H9 (cell line): ENCODE measurements at regions not wholly inside any gene's neighbourhood (a gene's known extent, or its start where the extent isn't known, plus 50 kb on each side); places are given as distances from the start of the nearest gene placed in this dataset.

Experiments used
- DNase-seq: peaks from one replicate; pipeline ENCODE4 v3.0.0-alpha.2; 2017
- H2AFZ ChIP-seq: one replicate; pipeline ENCODE4 v1.6.1; 2013; ENCODE audit warnings: mild to moderate bottlenecking, low read length, control low read depth, moderate library complexity
- H2AK5ac ChIP-seq: 2 replicates; pipeline ENCODE4 v1.6.1; 2013; ENCODE audit warnings: low read length, control low read depth, mixed read lengths; ENCODE audit not compliant: insufficient read length
- H2BK120ac ChIP-seq: one replicate; pipeline ENCODE4 v1.6.1; 2013; ENCODE audit warnings: low read depth, mild to moderate bottlenecking, low read length, control low read depth, inconsistent platforms; ENCODE audit not compliant: poor library complexity, severe bottlenecking
- H2BK12ac ChIP-seq: 2 replicates; pipeline ENCODE4 v1.6.1; 2013; ENCODE audit warnings: low read length, control low read depth, mixed read lengths, low read depth; ENCODE audit not compliant: insufficient read length
- H2BK15ac ChIP-seq: 2 replicates; pipeline ENCODE4 v1.6.1; 2013; ENCODE audit warnings: low read depth, low read length, control low read depth
- H2BK20ac ChIP-seq: one replicate; pipeline ENCODE4 v1.6.1; 2013; ENCODE audit warnings: low read depth, mild to moderate bottlenecking, low read length, control low read depth, inconsistent platforms; ENCODE audit not compliant: poor library complexity, severe bottlenecking
- H2BK5ac ChIP-seq: 2 replicates; pipeline ENCODE4 v1.6.1; 2013; ENCODE audit warnings: low read length, control low read depth, mixed read lengths; ENCODE audit not compliant: insufficient read length
- H3K14ac ChIP-seq: 2 replicates; pipeline ENCODE4 v1.6.1; 2013; ENCODE audit warnings: low read length, control low read depth; ENCODE audit not compliant: insufficient read depth
- H3K18ac ChIP-seq: 2 replicates; pipeline ENCODE4 v1.6.1; 2013; ENCODE audit warnings: low read depth, mild to moderate bottlenecking, mixed read lengths, low read length, control low read depth; ENCODE audit not compliant: insufficient read length
- H3K23ac ChIP-seq: 2 replicates; pipeline ENCODE4 v1.6.1; 2013; ENCODE audit warnings: low read length, control low read depth, mixed read lengths, low read depth; ENCODE audit not compliant: insufficient read length
- H3K23me2 ChIP-seq: 2 replicates; pipeline ENCODE4 v1.6.1; 2013; ENCODE audit warnings: low read depth, mild to moderate bottlenecking, mixed read lengths, low read length, control low read depth; ENCODE audit not compliant: insufficient read length, poor library complexity, severe bottlenecking
- H3K27ac ChIP-seq: 2 replicates; pipeline ENCODE4 v1.5.1; 2013; ENCODE audit warnings: low read length, control low read depth, mixed read lengths, low read depth; ENCODE audit not compliant: insufficient read length
- H3K27me3 ChIP-seq: 2 replicates; pipeline ENCODE4 v1.6.1; 2013; ENCODE audit warnings: low read length, control low read depth, inconsistent platforms; ENCODE audit not compliant: insufficient read depth
- H3K4ac ChIP-seq: 2 replicates; pipeline ENCODE4 v1.6.1; 2013; ENCODE audit warnings: low read depth, mild to moderate bottlenecking, control low read depth, inconsistent platforms, low read length, moderate library complexity
- H3K4me1 ChIP-seq: 2 replicates; pipeline ENCODE4 v1.6.1; 2013; ENCODE audit warnings: low read length, control low read depth, inconsistent platforms; ENCODE audit not compliant: insufficient read depth
- H3K4me2 ChIP-seq: 2 replicates; pipeline ENCODE4 v1.6.1; 2013; ENCODE audit warnings: low read length, control low read depth, mixed read lengths; ENCODE audit not compliant: insufficient read length, insufficient read depth
- H3K56ac ChIP-seq: 2 replicates; pipeline ENCODE4 v1.6.1; 2013; ENCODE audit warnings: low read depth, mild to moderate bottlenecking, mixed read lengths, low read length, control low read depth; ENCODE audit not compliant: insufficient read length
- H3K79me1 ChIP-seq: 2 replicates; pipeline ENCODE4 v1.6.1; 2013; ENCODE audit warnings: low read depth, mild to moderate bottlenecking, moderate library complexity, low read length, control low read depth, inconsistent platforms; ENCODE audit not compliant: insufficient read depth, poor library complexity, severe bottlenecking
- H3K79me2 ChIP-seq: 2 replicates; pipeline ENCODE4 v1.6.1; 2013; ENCODE audit warnings: low read length, control low read depth, inconsistent platforms; ENCODE audit not compliant: insufficient read depth
- H3K9ac ChIP-seq: 2 replicates; pipeline ENCODE4 v1.6.1; 2013; ENCODE audit warnings: low read length, control low read depth, mixed read lengths; ENCODE audit not compliant: insufficient read length; ENCODE audit errors: extremely low read depth
- H3K9me3 ChIP-seq: one replicate; pipeline ENCODE4 v1.6.1; 2013; ENCODE audit warnings: low read depth, low read length, inconsistent platforms; ENCODE audit not compliant: control insufficient read depth
- H3T11ph ChIP-seq: one replicate; pipeline ENCODE4 v1.6.1; 2013; ENCODE audit warnings: mild to moderate bottlenecking, low read length, control low read depth, inconsistent platforms
- H4K20me1 ChIP-seq: one replicate; pipeline ENCODE4 v1.6.1; 2013; ENCODE audit not compliant: control insufficient read depth, insufficient read length, insufficient read depth
- H4K5ac ChIP-seq: 2 replicates; pipeline ENCODE4 v1.6.1; 2013; ENCODE audit warnings: low read depth, mild to moderate bottlenecking, mixed read lengths, low read length, control low read depth; ENCODE audit not compliant: insufficient read length
- H4K8ac ChIP-seq: replicated peaks from 2 replicates; pipeline ENCODE4 v1.6.1; 2013; ENCODE audit warnings: low read length, control low read depth, mixed read lengths, low read depth; ENCODE audit not compliant: insufficient read length
- H4K91ac ChIP-seq: 2 replicates; pipeline ENCODE4 v1.6.1; 2013; ENCODE audit warnings: low read depth, mild to moderate bottlenecking, moderate library complexity, mixed read lengths, low read length, control low read depth; ENCODE audit not compliant: insufficient read length
- H3K27ac Mint-ChIP-seq, 3 experiments: 2 replicates in 2 of 3; 3 replicates in 1 of 3; pipeline ENCODE4 v1.8.0; 2020 to 2021; ENCODE audit warnings: mixed read lengths in 3 of 3, mild to moderate bottlenecking in 1 of 3, moderate library complexity in 1 of 3
- H3K27me3 Mint-ChIP-seq: 2 replicates; pipeline ENCODE4 v1.8.0; 2021; ENCODE audit warnings: low read depth, mild to moderate bottlenecking, moderate library complexity, mixed read lengths
- H3K36me3 Mint-ChIP-seq, 3 experiments: 2 replicates in 2 of 3; 3 replicates in 1 of 3; pipeline ENCODE4 v1.8.0; 2020 to 2021; ENCODE audit warnings: low read depth in 3 of 3, mixed read lengths in 3 of 3; ENCODE audit not compliant: insufficient read depth in 1 of 3
- H3K4me1 Mint-ChIP-seq, 2 experiments: 2 replicates each; pipeline ENCODE4 v1.8.0; 2020; ENCODE audit warnings: mixed read lengths in 2 of 2
- H3K4me3 Mint-ChIP-seq, 2 experiments: 2 replicates in 1 of 2; 3 replicates in 1 of 2; pipeline ENCODE4 v1.8.0; 2020 to 2021; ENCODE audit warnings: mild to moderate bottlenecking in 2 of 2, mixed read lengths in 2 of 2, moderate library complexity in 1 of 2
- H3K9me3 Mint-ChIP-seq, 2 experiments: 2 replicates in 1 of 2; 3 replicates in 1 of 2; pipeline ENCODE4 v1.8.0; 2020; ENCODE audit warnings: mild to moderate bottlenecking in 2 of 2, mixed read lengths in 2 of 2, moderate library complexity in 1 of 2
- WGBS: extraction: QIAGEN DNeasy Blood & Tissue Kit; methylation state at CpG from one replicate; pipeline ENCODE4 v1.1.7; 2013; ENCODE audit warnings: missing lambda C conversion rate, low lambda C conversion rate, mixed read lengths; ENCODE audit not compliant: insufficient read length; ENCODE audit errors: extremely low coverage; 5-methylcytosine and 5-hydroxymethylcytosine counted together
- TF ChIP-seq, protein P1 (sequence below): fragments of 200-600 bp; sonication (generic); conservative IDR thresholded peaks from 3 replicates; pipeline ENCODE4 v1.8.0; 2021; ENCODE audit warnings: antibody characterized with exemption, mild to moderate bottlenecking

DNA sequence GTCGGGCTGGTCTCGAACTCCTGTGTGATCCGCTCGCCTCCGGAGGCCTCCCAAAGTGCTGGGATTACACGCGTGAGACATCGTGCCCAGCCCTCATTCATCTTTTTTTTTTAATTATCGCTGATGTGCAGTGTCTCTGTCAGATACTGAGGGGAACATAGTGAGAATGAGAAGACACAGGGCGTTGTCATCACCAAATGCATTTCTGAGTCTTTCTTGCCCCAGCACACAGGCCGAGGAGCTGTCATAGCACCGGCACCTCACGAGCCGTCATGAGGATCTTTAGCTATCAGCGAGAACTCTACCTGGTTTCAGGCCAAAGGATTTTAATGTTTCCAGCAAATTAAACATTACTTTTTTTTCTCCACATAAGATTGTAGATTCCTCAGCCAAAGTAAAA, 548.0 kb upstream of the SOX11 start:
- Histone ChIP-seq H3K9ac (no peak overlapping the region), H3K27ac (no peak overlapping the region), H3K56ac (no peak overlapping the region), H3K18ac (no peak overlapping the region), H2BK120ac (no peak overlapping the region), H3K4ac (no peak overlapping the region), H3K79me2 (no peaks in the 10 kb centered on the region), H3K14ac (no peak overlapping the region), H3T11ph (no peak overlapping the region), H2BK15ac (no peak overlapping the region), H3K4me1 (no peaks in the 10 kb centered on the region), H3K9me3 (no peaks in the 10 kb centered on the region), H3K23me2 (no peaks in the 10 kb centered on the region), H2AFZ (no peak overlapping the region), H4K5ac (no peak overlapping the region), H4K8ac (no peak overlapping the region), H4K20me1 (no peaks in the 10 kb centered on the region), H4K91ac (no peak overlapping the region), H2AK5ac (no peak overlapping the region), H3K27me3 (no peaks in the 10 kb centered on the region), H2BK20ac (no peak overlapping the region), H3K79me1 (no peaks in the 10 kb centered on the region), H2BK12ac (no peak overlapping the region), H2BK5ac (no peak overlapping the region), H3K23ac (no peak overlapping the region), H3K4me2 (no peak overlapping the region)
- Mint-ChIP-seq H3K27ac (no peak overlapping the region), H3K4me3 (no peak overlapping the region), H3K36me3 (peaks cover 0 to 8% (median 2%) of the 10 kb centered on the region in 3 experiments; a peak in 4 of 7 replicates), H3K4me1 (no peaks in the 10 kb centered on the region), H3K9me3 (peaks cover 4 to 12% of the 10 kb centered on the region in 2 experiments; a peak in 3 of 5 replicates), H3K27me3 (no peaks in the 10 kb centered on the region)
- no CpG with 5 or more reads among the region's 15 CpGs for WGBS
- DNase-seq: no peak
- TF ChIP-seq, protein P1, sequence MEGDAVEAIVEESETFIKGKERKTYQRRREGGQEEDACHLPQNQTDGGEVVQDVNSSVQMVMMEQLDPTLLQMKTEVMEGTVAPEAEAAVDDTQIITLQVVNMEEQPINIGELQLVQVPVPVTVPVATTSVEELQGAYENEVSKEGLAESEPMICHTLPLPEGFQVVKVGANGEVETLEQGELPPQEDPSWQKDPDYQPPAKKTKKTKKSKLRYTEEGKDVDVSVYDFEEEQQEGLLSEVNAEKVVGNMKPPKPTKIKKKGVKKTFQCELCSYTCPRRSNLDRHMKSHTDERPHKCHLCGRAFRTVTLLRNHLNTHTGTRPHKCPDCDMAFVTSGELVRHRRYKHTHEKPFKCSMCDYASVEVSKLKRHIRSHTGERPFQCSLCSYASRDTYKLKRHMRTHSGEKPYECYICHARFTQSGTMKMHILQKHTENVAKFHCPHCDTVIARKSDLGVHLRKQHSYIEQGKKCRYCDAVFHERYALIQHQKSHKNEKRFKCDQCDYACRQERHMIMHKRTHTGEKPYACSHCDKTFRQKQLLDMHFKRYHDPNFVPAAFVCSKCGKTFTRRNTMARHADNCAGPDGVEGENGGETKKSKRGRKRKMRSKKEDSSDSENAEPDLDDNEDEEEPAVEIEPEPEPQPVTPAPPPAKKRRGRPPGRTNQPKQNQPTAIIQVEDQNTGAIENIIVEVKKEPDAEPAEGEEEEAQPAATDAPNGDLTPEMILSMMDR: no peak
